ENCODE measurements at regions not wholly inside any gene's neighbourhood (a gene's known extent, or its start where the extent isn't known, plus 50 kb on each side); places are given as distances from the start of the nearest gene placed in this dataset.

GRCh38 chr6:170098428-170099170, 192.3 kb downstream of the DLL1 start:
- CTCF ChIA-PET = no interaction called here
- peaks cover 34% of the 10 kb centered on the region for H3K27me3 Mint-ChIP-seq (ENCODE audit: unreplicated experiment)
- H3K27ac Mint-ChIP-seq (ENCODE audit: unreplicated experiment) = no peak overlapping the region
- no peak for TF ChIP-seq CTCF (IDR thresholded peaks at IDR 0.05; ENCODE audit: unreplicated experiment)
- BruUV-seq (replicated peaks) = no TSS peak
- DNase-seq = no peak
- no peaks in the 10 kb centered on the region for H3K4me1 Mint-ChIP-seq (ENCODE audit: low read depth, unreplicated experiment)
- intact Hi-C loops (cut with micrococcal nuclease; ENCODE audit: unreplicated experiment) = no loop called here
- H3K36me3 Mint-ChIP-seq (ENCODE audit: insufficient read depth, unreplicated experiment) = no peaks in the 10 kb centered on the region
- peaks cover 2% of the 10 kb centered on the region for H3K9me3 Mint-ChIP-seq (ENCODE audit: low read depth, unreplicated experiment)
- no peak overlapping the region for H3K4me3 Mint-ChIP-seq (ENCODE audit: low read depth, unreplicated experiment)

- H3K4me1 Mint-ChIP-seq (ENCODE audit: low read depth, unreplicated experiment) = no peaks in the 10 kb centered on the region
- no peaks in the 10 kb centered on the region for H3K36me3 Mint-ChIP-seq (ENCODE audit: insufficient read depth, unreplicated experiment)
- no peak for TF ChIP-seq CTCF (IDR thresholded peaks at IDR 0.05; ENCODE audit: unreplicated experiment)
- peaks cover 34% of the 10 kb centered on the region for H3K27me3 Mint-ChIP-seq (ENCODE audit: unreplicated experiment)
- H3K27ac Mint-ChIP-seq (ENCODE audit: unreplicated experiment) = no peak overlapping the region
- CTCF ChIA-PET = no interaction called here
- intact Hi-C loops (cut with micrococcal nuclease; ENCODE audit: unreplicated experiment) = no loop called here
- H3K4me3 Mint-ChIP-seq (ENCODE audit: low read depth, unreplicated experiment) = no peak overlapping the region
- BruUV-seq (replicated peaks) = no TSS peak
- peaks cover 2% of the 10 kb centered on the region for H3K9me3 Mint-ChIP-seq (ENCODE audit: low read depth, unreplicated experiment)
- no peak for DNase-seq
These were observed 193.1 kb downstream of the DLL1 start for GRCh38 chr6:170097505-170098427.

- Mint-ChIP-seq H3K27ac (ENCODE audit: unreplicated experiment) (no peak overlapping the region), H3K36me3 (ENCODE audit: insufficient read depth, unreplicated experiment) (no peaks in the 10 kb centered on the region), H3K4me1 (ENCODE audit: low read depth, unreplicated experiment) (no peaks in the 10 kb centered on the region), H3K27me3 (ENCODE audit: unreplicated experiment) (peaks cover 34% of the 10 kb centered on the region), H3K4me3 (ENCODE audit: low read depth, unreplicated experiment) (no peak overlapping the region), H3K9me3 (ENCODE audit: low read depth, unreplicated experiment) (peaks cover 2% of the 10 kb centered on the region)
- BruUV-seq (replicated peaks) = no TSS peak
- no peak for TF ChIP-seq CTCF (IDR thresholded peaks at IDR 0.05; ENCODE audit: unreplicated experiment)
- CTCF ChIA-PET = no interaction called here
- intact Hi-C loops (cut with micrococcal nuclease; ENCODE audit: unreplicated experiment) = no loop called here
- DNase-seq = no peak
These were observed 193.9 kb downstream of the DLL1 start for GRCh38 chr6:170096803-170097504.

GRCh38 chr6:170096191-170096802, 194.6 kb downstream of the DLL1 start:
- peaks cover 2% of the 10 kb centered on the region for H3K9me3 Mint-ChIP-seq (ENCODE audit: low read depth, unreplicated experiment)
- no peaks in the 10 kb centered on the region for H3K36me3 Mint-ChIP-seq (ENCODE audit: insufficient read depth, unreplicated experiment)
- intact Hi-C loops (cut with micrococcal nuclease; ENCODE audit: unreplicated experiment) = no loop called here
- peaks cover 34% of the 10 kb centered on the region for H3K27me3 Mint-ChIP-seq (ENCODE audit: unreplicated experiment)
- TF ChIP-seq CTCF (IDR thresholded peaks at IDR 0.05; ENCODE audit: unreplicated experiment) = no peak
- BruUV-seq (replicated peaks) = no TSS peak
- DNase-seq = no peak
- H3K4me1 Mint-ChIP-seq (ENCODE audit: low read depth, unreplicated experiment) = no peaks in the 10 kb centered on the region
- no peak overlapping the region for H3K4me3 Mint-ChIP-seq (ENCODE audit: low read depth, unreplicated experiment)
- no peak overlapping the region for H3K27ac Mint-ChIP-seq (ENCODE audit: unreplicated experiment)
- CTCF ChIA-PET = no interaction called here
